Endothelial cell of umbilical vein (primary cell): ENCODE measurements at regions not wholly inside any gene's neighbourhood (a gene's known extent, or its start where the extent isn't known, plus 50 kb on each side); places are given as distances from the start of the nearest gene placed in this dataset.

Experiments
- BruUV-seq: library from RNA; stranded (reverse); fragments of 400-500 nt; replicated peaks from 2 replicates; lab custom pipeline; 2021; lab: Mats Ljungman, UMichigan
- CTCF ChIA-PET: fragments of 300-600, 350-600 bp; sonication (Branson Sonifier 250); formaldehyde crosslinking; loops from one replicate; lab custom pipeline; 2021; ENCODE audit warnings: antibody characterized with exemption, inconsistent platforms; lab: Charles Lee
- POLR2A ChIA-PET: fragments of 300-600, 350-600 bp; sonication (Branson Sonifier 250); formaldehyde crosslinking; loops from one replicate; lab custom pipeline; 2021; ENCODE audit warnings: antibody characterized with exemption, inconsistent platforms; lab: Charles Lee
- DNase-seq: peaks from one replicate; pipeline ENCODE4 v3.0.0-alpha.2; 2011; ENCODE audit warnings: low read depth, low spot score
- FAIRE-seq: peaks from 2 replicates; lab custom pipeline; 2011; peaks lifted over from hg19 to GRCh38; lab: Jason Lieb, UNC
- H2AFZ ChIP-seq: 2 replicates; pipeline ENCODE4 v1.6.0; 2012; ENCODE audit warnings: low read depth, low read length, control low read depth, inconsistent platforms
- H3K27ac ChIP-seq: 2 replicates; pipeline ENCODE4 v1.5.1; 2011; ENCODE audit warnings: low read depth, mild to moderate bottlenecking, control low read depth, low read length, moderate library complexity; ENCODE audit not compliant: insufficient read depth
- H3K27me3 ChIP-seq, 2 experiments: 2 replicates each; pipeline versions ENCODE4 v1.6.0 to v1.6.1; 2011; ENCODE audit warnings: low read length in 2 of 2, mixed read lengths in 1 of 2; ENCODE audit not compliant: control insufficient read depth in 2 of 2, insufficient read depth in 2 of 2
- H3K36me3 ChIP-seq, 2 experiments: 2 replicates in 1 of 2; 3 replicates in 1 of 2; pipeline ENCODE4 v1.5.1; 2011; ENCODE audit warnings: low read length in 2 of 2, mild to moderate bottlenecking in 1 of 2, moderate library complexity in 1 of 2; ENCODE audit not compliant: control insufficient read depth in 2 of 2, insufficient read depth in 2 of 2; ENCODE audit errors: extremely low read depth in 1 of 2
- H3K4me1 ChIP-seq: 3 replicates; pipeline ENCODE4 v1.5.1; 2011; ENCODE audit warnings: mild to moderate bottlenecking, low read length; ENCODE audit not compliant: control insufficient read depth, insufficient read depth; ENCODE audit errors: extremely low read depth
- H3K4me2 ChIP-seq: 2 replicates; pipeline ENCODE4 v1.6.1; 2011; ENCODE audit warnings: low read length, control low read depth, mixed read lengths; ENCODE audit not compliant: insufficient read depth
- H3K4me3 ChIP-seq, 3 experiments: fragments of 200-600 bp in 1 of 3; sonication (generic), shearing (Covaris generic) in 1 of 3; replicated peaks in 1 of 3; 2 replicates each; pipeline ENCODE4 v1.5.1; 2011 to 2016; ENCODE audit warnings: control low read depth in 3 of 3, low read length in 3 of 3, mild to moderate bottlenecking in 2 of 3, inconsistent platforms in 1 of 3, low read depth in 1 of 3, moderate library complexity in 1 of 3; ENCODE audit not compliant: insufficient read depth in 1 of 3
- H3K79me2 ChIP-seq: 2 replicates; pipeline ENCODE4 v1.6.0; 2012; ENCODE audit warnings: low read length, inconsistent platforms; ENCODE audit not compliant: control insufficient read depth, insufficient read depth
- H3K9ac ChIP-seq: replicated peaks from 2 replicates; pipeline ENCODE3; 2011; ENCODE audit warnings: low read length, control low read depth; ENCODE audit not compliant: insufficient read depth; ENCODE audit errors: extremely low read depth
- H3K9me1 ChIP-seq: replicated peaks from 3 replicates; pipeline ENCODE4 v1.6.0; 2011; ENCODE audit warnings: mild to moderate bottlenecking, low read length; ENCODE audit not compliant: control insufficient read depth, insufficient read depth; ENCODE audit errors: extremely low read depth
- H3K9me3 ChIP-seq: replicated peaks from 2 replicates; pipeline ENCODE4 v1.5.1; 2012; ENCODE audit warnings: low read length, inconsistent platforms; ENCODE audit not compliant: control insufficient read depth, insufficient read depth
- H4K20me1 ChIP-seq: replicated peaks from 2 replicates; pipeline ENCODE3; 2011; ENCODE audit warnings: mild to moderate bottlenecking, low read length; ENCODE audit not compliant: control insufficient read depth, insufficient read depth; ENCODE audit errors: extremely low read depth
- CTCF ChIP-seq, 2 donors: IDR thresholded peaks; 1 replicate in 1 of 2; 2 replicates in 1 of 2; pipeline ENCODE4 v1.5.1; 2011; ENCODE audit warnings: low read length in 2 of 2, mild to moderate bottlenecking in 2 of 2, moderate library complexity in 2 of 2, control low read depth in 1 of 2, inconsistent platforms in 1 of 2, low read depth in 1 of 2; ENCODE audit not compliant: insufficient read depth in 1 of 2; ENCODE audit errors: extremely low read depth in 1 of 2
- EZH2 ChIP-seq: IDR thresholded peaks from 2 replicates; pipeline ENCODE4 v1.6.1; 2012; ENCODE audit warnings: borderline replicate concordance, low read depth, mild to moderate bottlenecking, moderate library complexity, low read length, inconsistent platforms; ENCODE audit not compliant: severe bottlenecking
- FOS ChIP-seq: IDR thresholded peaks from 2 replicates; pipeline ENCODE4 v1.6.1; 2011; ENCODE audit warnings: mild to moderate bottlenecking, low read length, moderate library complexity, borderline replicate concordance; ENCODE audit not compliant: insufficient read depth
- GATA2 ChIP-seq: IDR thresholded peaks from 2 replicates; pipeline ENCODE4 v1.7.0; 2011; ENCODE audit warnings: low read depth, mild to moderate bottlenecking, moderate library complexity, mixed read lengths, low read length; ENCODE audit not compliant: insufficient read length, insufficient read depth
- JUN ChIP-seq: IDR thresholded peaks from 2 replicates; pipeline ENCODE4 v1.6.1; 2011; ENCODE audit warnings: borderline replicate concordance, low read depth; ENCODE audit not compliant: insufficient read length, insufficient read depth
- MYC ChIP-seq: IDR thresholded peaks from one replicate; pipeline ENCODE4 v1.6.1; 2011; ENCODE audit warnings: mild to moderate bottlenecking, low read depth, low read length
- POLR2A ChIP-seq: IDR thresholded peaks from 2 replicates; pipeline ENCODE4 v1.6.1; 2012; ENCODE audit warnings: low read depth, mild to moderate bottlenecking, control low read depth, low read length
- POLR2AphosphoS5 ChIP-seq: IDR thresholded peaks from 2 replicates; pipeline ENCODE4 v1.6.1; 2012; ENCODE audit warnings: low read depth, mild to moderate bottlenecking, control low read depth, low read length, moderate library complexity; ENCODE audit not compliant: insufficient read depth
- dilution Hi-C: fragments of 300-500 bp; cut with MboI; formaldehyde crosslinking; loops from one replicate; pipeline ENCODE4 v1.15.0; 2019; ENCODE audit warnings: low sequenced_read_pairs; ENCODE audit not compliant: extremely low pct_ligation_motif_present
- intact Hi-C: fragments of 100-400 bp; cut with micrococcal nuclease; formaldehyde crosslinking; loops from one replicate; pipeline ENCODE4 v1.10.0; 2022
- TF ChIP-seq, protein P1 (sequence below): IDR thresholded peaks from 2 replicates; pipeline ENCODE4 v1.6.1; 2011; ENCODE audit not compliant: insufficient read depth, insufficient read length

DNA sequence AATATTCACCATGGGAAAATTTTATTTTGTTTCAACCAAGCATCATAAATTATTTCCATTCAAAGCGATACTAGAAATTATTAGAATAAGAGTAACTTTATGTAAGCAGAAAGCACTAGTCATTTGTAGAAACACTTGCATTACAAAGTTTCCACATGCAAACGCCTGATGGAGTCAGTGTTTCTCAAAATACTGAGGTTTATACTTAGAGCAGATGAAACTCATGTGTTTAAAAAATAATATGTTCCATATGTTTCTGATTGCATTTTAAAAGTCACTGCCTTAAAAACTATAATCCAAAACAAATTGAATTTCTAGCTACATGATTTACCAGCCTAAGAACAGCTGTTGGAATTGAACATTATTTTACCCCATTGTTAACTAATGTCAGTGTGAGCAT lies 1246.4 kb downstream of the SLC16A7 start:
- H3K9me1 ChIP-seq, result no peaks in the 10 kb centered on the region
- no peaks in the 10 kb centered on the region for H4K20me1 ChIP-seq
- DNase-seq (no peak), FAIRE-seq (no peak)
- POLR2A ChIA-PET, result no interaction called here
- dilution Hi-C loops, result no loop called here
- CTCF ChIA-PET, result no interaction called here
- H3K9ac ChIP-seq, result no peak overlapping the region
- H3K4me2 ChIP-seq, result no peak overlapping the region
- no peaks in the 10 kb centered on the region for H3K9me3 ChIP-seq
- H2AFZ ChIP-seq, result no peak overlapping the region
- BruUV-seq, result no TSS peak
- H3K36me3 ChIP-seq, result no peaks in the 10 kb centered on the region
- intact Hi-C loops, result no loop called here
- H3K27me3 ChIP-seq, result no peaks in the 10 kb centered on the region
- H3K27ac ChIP-seq, result no peak overlapping the region
- H3K79me2 ChIP-seq, result no peaks in the 10 kb centered on the region
- H3K4me1 ChIP-seq, result no peaks in the 10 kb centered on the region
- TF ChIP-seq POLR2AphosphoS5 (no peak), EZH2 (no peak), FOS (no peak), POLR2A (no peak), CTCF (IDR thresholded peaks at IDR 0.05; ENCODE audit: extremely low read depth in 1 of 2, insufficient read depth in 1 of 2, low read depth in 1 of 2, low read length in 2 of 2) (no peak), MYC (no peak), GATA2 (no peak), JUN (no peak)
- TF ChIP-seq, protein P1, sequence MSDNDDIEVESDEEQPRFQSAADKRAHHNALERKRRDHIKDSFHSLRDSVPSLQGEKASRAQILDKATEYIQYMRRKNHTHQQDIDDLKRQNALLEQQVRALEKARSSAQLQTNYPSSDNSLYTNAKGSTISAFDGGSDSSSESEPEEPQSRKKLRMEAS, result no peak
- H3K4me3 ChIP-seq, result no peak overlapping the region
